Brain microvascular endothelial cell (primary cell): ENCODE measurements at regions not wholly inside any gene's neighbourhood (a gene's known extent, or its start where the extent isn't known, plus 50 kb on each side); places are given as distances from the start of the nearest gene placed in this dataset.
"Not testable (repeated sequence)": the region's sequence is repeated elsewhere in the genome, so short reads cannot be mapped to it uniquely, and the experiment has no call there.

Experiments
- DNase-seq: peaks from one replicate; pipeline ENCODE4 v3.0.0-alpha.2; 2020
- H3K27ac ChIP-seq: fragments of 250-450 bp; sonication (Bioruptor Pico); 2 replicates; pipeline ENCODE4 v1.5.1; 2020; ENCODE audit warnings: mild to moderate bottlenecking, moderate library complexity
- H3K27me3 ChIP-seq: fragments of 250-450 bp; sonication (Bioruptor Pico); replicated peaks from 2 replicates; pipeline ENCODE4 v1.5.1; 2020; ENCODE audit warnings: mild to moderate bottlenecking
- H3K36me3 ChIP-seq: fragments of 250-450 bp; sonication (Bioruptor Pico); replicated peaks from 2 replicates; pipeline ENCODE4 v1.5.1; 2020; ENCODE audit warnings: mild to moderate bottlenecking
- H3K4me3 ChIP-seq: 2 replicates; pipeline ENCODE4 v1.5.1; 2011; ENCODE audit warnings: low read depth, mild to moderate bottlenecking, control low read depth, low read length, moderate library complexity
- CTCF ChIP-seq: IDR thresholded peaks from 2 replicates; pipeline ENCODE4 v1.5.1; 2011; ENCODE audit warnings: low read depth, mild to moderate bottlenecking, moderate library complexity, low read length, control low read depth, inconsistent platforms; ENCODE audit errors: missing control alignments
- in situ Hi-C: cut with HindIII; loops from 2 replicates; pipeline ENCODE4 v1.10.0; 2017; ENCODE audit warnings: low sequenced_read_pairs, low pct_ligation_motif_present

DNA sequence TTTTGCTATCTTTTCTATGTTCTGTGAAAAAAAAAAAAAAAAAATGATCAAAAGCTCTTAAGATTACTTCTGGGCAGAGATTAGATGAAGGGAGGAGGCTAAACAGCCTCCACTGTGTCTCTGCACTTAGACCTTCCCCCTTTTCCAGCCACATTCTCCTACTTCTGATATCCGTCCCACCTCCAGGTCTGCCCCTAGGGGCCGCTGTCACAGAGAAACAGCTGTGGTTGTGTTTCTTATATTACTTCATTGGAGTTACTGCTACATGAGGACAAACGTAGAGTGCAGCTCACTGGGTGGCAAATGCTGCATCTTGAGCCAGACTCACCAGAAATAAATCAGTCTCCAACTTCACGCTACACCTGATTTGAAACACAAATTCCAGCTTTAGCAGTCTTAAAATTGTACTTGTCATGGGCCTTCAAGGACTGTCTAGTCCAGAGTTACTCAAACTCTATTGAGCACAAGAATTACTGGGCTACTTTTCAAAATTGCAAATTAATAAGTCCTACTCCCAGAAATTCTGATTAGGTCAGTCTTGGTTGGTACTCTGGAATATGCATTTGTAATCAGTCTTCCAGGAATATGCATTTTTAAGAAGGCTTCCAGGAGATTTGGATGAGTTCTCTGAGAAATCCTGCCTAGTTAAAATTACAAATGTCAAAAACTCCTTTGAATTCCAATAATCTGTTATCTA is 125.2 kb upstream of the PTBP2 start:
- peak; percentile 16 for DNase-seq
- Histone ChIP-seq H3K4me3 (no peak overlapping the region), H3K27me3 (no peaks in the 10 kb centered on the region), H3K27ac (no peak overlapping the region), H3K36me3 (no peaks in the 10 kb centered on the region)
- peak; percentile 79 for TF ChIP-seq CTCF
- in situ Hi-C loops: no loop called here

DNA sequence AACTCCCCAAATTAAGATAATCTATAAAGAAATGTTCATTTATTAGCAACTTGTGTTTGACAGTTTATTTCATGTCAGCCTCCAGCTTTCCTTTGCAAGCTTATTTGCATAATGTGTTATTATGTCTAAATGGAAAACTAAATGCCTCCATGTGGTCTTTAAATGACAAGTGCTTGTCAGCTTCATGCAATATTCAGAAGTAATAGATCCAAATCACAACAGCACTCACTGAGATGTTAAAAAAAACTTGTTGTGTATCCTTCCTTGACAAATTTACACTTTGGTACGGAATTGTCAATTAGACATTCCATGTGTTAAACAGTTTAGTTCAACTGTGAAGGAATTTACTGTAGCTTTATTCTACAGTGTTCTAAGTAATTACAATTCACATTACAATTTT is 124.4 kb upstream of the PTBP2 start:
- no peak overlapping the region for H3K27ac ChIP-seq
- H3K4me3 ChIP-seq: no peak overlapping the region
- TF ChIP-seq CTCF: no peak
- H3K36me3 ChIP-seq: no peaks in the 10 kb centered on the region
- no peaks in the 10 kb centered on the region for H3K27me3 ChIP-seq
- in situ Hi-C loops: no loop called here
- DNase-seq: no peak

- no peak for DNase-seq
- no peaks in the 10 kb centered on the region for H3K27me3 ChIP-seq
- H3K4me3 ChIP-seq: no peak overlapping the region
- in situ Hi-C loops: no loop called here
- no peak overlapping the region for H3K27ac ChIP-seq
- TF ChIP-seq CTCF: no peak
- no peaks in the 10 kb centered on the region for H3K36me3 ChIP-seq
These were observed 123.0 kb upstream of the PTBP2 start for GRCh38 chr1:96598416-96599168.

DNA sequence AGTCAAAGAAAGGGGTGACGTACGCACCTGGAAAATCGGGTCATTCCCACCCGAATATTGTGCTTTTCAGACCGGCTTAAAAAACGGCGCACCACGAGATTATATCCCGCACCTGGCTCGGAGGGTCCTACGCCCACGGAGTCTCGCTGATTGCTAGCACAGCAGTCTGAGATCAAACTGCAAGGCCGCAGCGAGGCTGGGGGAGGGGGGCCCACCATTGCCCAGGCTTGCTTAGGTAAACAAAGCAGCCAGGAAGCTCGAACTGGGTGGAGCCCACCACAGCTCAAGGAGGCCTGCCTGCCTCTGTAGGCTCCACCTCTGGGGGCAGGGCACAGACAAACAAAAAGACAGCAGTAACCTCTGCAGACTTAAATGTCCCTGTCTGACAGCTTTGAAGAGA is 117.0 kb upstream of the PTBP2 start:
- H3K36me3 ChIP-seq, in situ Hi-C loops, H3K27ac ChIP-seq, H3K4me3 ChIP-seq, DNase-seq, H3K27me3 ChIP-seq: not testable (repeated sequence)

DNA sequence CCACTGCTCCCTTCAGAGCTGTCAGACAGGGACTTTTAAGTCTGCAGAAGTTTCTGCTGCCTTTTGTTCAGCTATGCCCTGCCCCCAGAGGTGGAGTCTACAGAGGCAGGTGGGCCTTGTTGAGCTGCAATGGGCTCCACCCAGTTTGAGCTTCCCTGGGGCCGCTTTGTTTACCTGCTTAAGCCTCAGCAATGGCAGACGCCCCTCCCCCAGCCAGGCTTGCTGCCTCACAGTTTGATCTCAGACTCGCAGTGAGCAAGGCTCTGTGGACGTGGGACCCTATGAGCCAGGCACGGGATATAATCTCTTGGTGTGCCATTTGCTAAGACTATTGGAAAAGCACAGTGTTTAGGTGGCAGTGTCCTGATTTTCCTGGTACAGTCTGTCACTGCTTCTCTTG is 104.2 kb upstream of the PTBP2 start:
- H3K27me3 ChIP-seq, H3K4me3 ChIP-seq: not testable (repeated sequence)

DNA sequence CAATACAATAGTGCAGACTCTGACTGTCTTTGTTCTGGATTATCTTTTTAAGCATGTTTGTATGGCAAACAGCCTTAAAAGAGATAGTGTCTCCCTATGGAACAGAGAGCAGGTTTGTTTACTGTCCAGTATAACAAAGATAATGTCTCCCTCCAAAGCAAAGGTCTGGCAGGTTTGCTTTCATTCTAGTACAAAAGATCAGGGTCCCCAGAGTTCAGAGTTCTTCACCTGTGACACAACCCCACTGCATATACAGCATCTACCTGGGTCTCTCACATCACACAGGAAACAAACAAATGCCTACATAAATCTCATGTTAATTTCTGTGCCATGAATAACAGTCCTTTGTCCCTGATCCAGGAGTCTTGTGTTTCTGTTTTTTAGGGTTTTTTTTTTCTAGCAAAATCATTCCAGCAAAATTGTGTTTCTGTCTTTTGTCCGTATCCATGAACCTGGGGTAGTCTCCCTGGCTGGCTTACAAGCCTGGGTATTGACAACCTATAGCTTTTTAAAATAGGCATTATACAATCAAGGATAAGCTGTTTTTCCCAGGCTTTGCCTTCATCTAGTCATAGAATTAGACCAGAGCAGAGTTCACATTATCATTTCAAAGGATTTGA is 89.4 kb upstream of the PTBP2 start:
- TF ChIP-seq CTCF: no peak
- Histone ChIP-seq H3K4me3 (no peak overlapping the region), H3K27me3 (no peaks in the 10 kb centered on the region), H3K36me3 (no peaks in the 10 kb centered on the region), H3K27ac (no peak overlapping the region)
- no peak for DNase-seq
- in situ Hi-C loops: no loop called here

More for the DNA sequence above, 104.2 kb upstream of the PTBP2 start:
- DNase-seq, in situ Hi-C loops, H3K36me3 ChIP-seq, H3K27ac ChIP-seq: not testable (repeated sequence)
